Renal pelvis (tissue), 1 donor: ENCODE measurements at regions not wholly inside any gene's neighbourhood (a gene's known extent, or its start where the extent isn't known, plus 50 kb on each side); places are given as distances from the start of the nearest gene placed in this dataset.

Source experiments
- DNase-seq: peaks from one replicate; pipeline ENCODE4 v3.0.0-alpha.2; 2013

DNA sequence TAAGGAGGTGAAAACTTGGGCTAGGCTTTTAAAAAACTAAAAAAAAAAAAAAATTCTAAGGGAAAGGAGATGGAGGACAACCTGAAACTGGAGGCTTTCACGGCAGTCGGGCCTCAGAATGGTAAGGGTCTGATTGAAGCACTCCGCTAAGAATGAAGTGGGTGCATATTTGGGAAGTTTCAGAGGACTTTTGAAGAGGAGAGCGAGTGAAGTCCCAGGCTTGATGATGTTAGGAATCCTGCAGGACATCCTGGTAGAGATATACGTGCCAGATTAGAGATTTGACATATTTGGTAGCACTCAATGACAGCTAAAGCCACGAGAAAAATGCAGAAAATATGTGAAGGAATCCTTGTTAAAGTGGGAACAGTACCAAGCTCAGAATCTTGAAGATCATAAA is 186.2 kb downstream of the SNAPC1 start:
- no peak for DNase-seq

GRCh38 chr14:61950340-61950739 is 188.1 kb downstream of the SNAPC1 start:
- no peak for DNase-seq

DNA sequence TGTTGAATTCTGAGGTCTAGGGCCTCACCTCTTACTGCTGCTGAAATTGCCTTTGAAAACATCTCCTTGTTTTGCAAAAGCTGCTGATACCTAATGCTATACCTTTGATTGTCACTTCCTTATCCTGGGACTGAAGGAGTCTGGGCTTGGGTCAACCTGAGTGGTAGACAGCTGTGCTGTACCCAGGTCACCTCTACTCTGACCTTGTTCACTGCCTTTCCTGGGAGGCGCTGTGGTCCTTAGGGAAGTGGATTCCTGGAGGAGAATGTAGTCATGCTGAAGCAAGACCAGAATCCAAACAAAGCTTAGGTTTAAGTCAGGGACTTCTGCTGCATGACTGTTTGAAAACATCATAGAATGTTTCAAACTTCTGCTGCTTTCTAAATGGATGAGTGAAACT is 191.4 kb downstream of the SNAPC1 start:
- no peak for DNase-seq

DNA sequence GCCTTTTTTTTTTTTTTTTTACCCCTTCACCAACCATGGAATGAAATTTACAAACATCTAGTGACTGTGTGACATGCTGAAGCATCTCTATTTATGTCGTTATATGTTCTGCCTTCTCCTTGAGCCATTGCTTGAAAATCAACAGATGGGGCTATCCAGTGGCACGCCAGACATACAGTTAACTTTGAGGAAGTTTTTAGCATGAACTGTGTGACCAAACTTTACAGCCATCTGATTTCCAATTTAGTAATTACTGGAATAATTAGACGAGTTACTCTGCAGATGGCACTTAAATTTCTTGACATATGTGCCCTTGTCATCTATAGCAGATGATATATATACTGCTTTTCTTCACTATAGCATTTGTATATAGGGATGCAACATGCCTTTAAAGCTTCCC is 192.1 kb downstream of the SNAPC1 start:
- no peak for DNase-seq

DNA sequence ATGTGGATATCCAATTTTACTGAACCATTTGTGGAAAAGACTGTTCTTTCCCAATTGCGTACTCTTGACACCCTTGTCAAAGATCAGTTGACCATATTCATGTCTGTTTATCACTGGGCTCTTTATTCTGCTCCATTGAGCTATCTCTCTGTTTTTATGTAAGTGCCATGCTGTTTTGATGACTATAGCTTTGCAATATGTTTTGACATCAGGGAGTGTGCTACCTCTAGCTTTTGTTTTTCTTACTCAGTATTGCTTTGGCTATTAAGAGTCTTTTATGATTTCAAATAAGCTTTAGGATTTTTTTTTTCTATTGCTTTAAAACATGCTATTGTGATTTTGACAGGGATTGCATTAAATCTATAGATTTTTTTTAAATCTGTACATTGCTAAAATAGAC is 194.3 kb downstream of the SNAPC1 start:
- DNase-seq, result no peak

DNA sequence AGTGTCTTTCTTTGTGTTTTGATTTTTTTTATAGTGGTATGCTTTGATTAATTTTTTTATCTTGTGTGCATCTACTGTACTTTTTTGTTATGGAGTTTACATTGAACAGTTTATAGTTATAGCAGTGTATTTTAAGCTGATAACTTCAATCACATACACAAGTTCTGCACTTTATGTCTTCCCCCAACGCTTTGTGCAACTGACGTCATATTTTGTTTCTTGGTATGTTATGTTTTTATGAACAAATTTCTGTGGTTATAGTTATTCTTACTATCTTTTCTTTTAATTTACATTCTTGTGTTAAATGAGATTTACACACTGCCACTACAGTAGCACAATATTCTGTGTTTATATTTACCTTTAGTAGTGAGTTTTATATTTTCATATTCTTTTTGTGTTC is 197.1 kb downstream of the SNAPC1 start:
- no peak for DNase-seq

- DNase-seq, result no peak
Observed at GRCh38 chr14:61961369-61961768, 199.1 kb downstream of the SNAPC1 start.

DNA sequence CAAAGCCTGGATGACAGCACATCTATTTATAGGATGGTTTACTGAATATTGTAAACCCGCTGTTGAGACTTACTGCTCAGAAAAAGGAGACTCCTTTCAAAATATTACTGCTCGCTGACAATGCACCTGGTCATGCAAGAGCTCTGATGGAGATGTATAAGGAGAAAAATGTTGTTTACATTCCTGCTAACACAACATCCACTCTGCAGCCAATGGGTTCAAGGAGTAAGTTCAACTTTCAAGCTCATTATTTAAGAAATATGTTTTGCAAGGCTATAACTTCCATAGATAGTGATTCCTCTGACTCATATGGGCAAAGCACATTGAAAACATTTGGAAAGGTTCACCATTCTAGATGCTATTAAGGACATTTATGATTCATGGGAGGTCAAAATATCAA is 201.7 kb downstream of the SNAPC1 start:
- no peak for DNase-seq

DNA sequence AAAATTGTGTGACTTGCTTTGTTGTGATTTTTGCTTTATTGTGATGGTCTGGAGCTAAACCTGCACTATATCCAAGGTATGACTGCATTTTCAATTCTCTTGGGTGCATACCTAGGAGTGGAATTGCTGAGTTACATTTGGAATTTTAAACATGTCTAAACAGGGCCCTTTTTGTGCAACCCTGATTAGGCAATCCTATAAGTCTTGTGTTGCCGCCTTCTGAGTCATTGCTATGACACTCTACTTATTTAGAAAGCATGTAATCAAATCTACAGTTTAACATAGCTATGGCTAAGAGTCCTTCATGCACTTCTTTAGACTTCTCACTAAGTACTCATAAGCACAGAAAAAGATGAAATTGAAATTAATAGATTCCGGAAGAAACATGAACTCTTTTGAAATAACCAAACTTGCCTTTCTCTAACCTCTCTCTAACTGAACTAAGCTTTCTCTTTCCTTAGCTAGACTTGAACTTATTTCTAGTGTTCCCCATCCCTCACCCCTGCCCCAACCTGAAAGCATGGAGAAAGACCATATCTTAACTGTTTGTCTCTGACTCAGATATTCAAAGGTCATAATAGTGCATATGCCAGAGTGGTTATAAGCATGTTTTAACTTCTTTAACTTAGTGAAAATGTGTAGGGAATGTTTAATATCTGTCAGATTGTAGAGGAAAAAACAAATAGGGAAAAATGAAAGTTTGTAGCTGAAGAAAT is 203.0 kb downstream of the SNAPC1 start:
- DNase-seq, result no peak

DNA sequence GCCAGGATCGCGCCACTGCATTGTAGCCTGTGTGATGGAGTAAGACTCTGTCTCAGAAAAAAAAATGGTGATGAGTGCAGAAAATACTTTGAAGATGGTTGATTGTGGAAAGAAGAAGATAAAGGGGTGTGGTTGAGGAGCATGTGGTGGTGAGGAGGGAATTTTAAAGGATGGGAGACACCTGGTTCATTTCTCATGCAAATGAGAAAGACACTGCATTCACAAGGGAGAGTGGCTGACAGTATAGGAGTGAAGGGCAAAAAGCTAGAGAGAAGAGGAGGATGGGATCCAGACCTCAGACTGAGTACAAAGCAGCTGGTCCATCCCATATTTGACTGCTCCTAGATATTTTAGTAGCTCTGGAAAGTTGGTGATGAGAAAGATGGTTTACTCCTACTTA is 206.0 kb downstream of the SNAPC1 start:
- no peak for DNase-seq

- DNase-seq, result no peak
Observed at GRCh38 chr14:61972711-61973110, 210.5 kb downstream of the SNAPC1 start.

- no peak for DNase-seq
Observed at GRCh38 chr14:61973981-61974380, 211.8 kb downstream of the SNAPC1 start.

DNA sequence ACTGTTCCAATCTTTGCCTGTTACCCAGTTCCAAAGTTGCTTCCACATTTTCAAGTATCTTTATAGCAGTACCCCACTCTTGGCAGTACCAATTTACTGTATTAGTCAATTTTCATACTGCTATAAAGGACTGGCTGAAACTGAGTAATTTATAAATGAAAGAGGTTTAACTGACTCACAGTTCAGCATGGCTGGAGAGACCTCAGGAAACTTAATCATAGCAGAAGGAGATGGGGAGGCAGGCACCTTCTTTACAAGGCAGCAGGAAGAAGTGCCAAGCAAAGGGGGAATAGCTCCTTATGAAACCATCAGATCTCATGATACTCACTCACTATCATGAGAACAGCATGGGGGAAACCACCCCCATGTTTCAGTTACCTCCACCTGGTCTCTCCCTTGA is 215.0 kb downstream of the SNAPC1 start:
- DNase-seq, result no peak

GRCh38 chr14:61988240-61988639 is 226.0 kb downstream of the SNAPC1 start:
- DNase-seq, result no peak

GRCh38 chr14:61992139-61992538 is 229.9 kb downstream of the SNAPC1 start:
- no peak for DNase-seq

DNA sequence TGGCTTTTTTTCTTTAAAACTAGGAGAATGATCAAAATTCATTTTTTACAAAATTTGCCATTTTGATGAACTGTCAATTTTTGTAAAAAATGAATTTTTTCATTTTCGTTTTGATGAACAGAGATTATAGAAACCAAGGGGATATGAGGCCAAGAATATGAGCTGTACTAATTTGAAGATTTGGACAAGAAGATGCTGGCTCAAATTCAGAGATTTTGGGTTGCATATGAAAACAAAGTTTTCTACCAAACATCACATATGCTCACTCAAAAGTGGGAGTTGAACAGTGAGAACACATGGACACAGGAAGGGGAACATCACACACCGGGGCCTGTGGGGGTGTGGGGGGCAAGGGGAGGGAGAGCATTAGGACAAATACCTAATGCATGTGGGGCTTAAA is 230.7 kb downstream of the SNAPC1 start:
- no peak for DNase-seq

GRCh38 chr14:61994589-61994988 is 232.4 kb downstream of the SNAPC1 start:
- no peak for DNase-seq

GRCh38 chr14:61996753-61997152 is 234.5 kb downstream of the SNAPC1 start:
- DNase-seq, result no peak

DNA sequence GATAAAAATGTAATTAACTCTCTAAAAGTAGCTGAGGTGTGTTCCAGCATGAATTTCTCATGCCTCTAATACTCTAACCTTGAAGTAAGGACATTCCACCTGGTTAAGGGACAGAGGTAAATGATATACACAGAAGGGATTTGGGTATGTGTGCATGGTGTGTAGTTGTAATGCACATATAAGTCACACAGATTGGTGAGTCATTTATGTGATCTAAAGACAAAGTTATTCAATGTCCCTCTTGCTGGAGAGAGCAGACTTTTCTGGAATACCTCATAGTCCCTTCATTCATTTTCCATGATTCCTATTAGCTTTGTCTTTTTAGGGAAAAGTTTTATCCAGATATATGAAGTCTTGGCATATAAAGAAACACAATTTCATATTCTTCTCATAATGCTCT is 234.9 kb downstream of the SNAPC1 start:
- no peak for DNase-seq

GRCh38 chr14:62001963-62002362 is 239.7 kb downstream of the SNAPC1 start:
- no peak for DNase-seq

GRCh38 chr14:62002642-62003041 is 240.4 kb downstream of the SNAPC1 start:
- DNase-seq, result no peak

DNA sequence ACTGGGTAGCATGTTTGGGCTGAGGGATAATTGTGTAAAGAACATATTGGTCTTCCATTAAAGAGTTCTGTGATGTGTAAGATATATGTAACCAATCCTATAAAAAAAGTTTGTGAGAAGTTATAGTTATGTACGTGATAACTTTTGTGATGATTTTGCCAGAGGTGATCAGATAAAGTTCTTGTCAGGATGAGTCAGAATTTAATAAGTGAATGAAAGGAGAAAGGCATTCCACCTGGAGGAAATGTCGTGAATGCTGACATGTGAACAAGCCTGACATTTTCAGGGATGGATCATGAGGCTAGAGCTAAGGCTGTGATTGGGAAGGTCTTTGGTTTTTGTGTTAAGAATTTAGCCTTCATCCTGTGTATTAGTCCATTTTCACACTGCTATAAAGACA is 241.5 kb downstream of the SNAPC1 start:
- DNase-seq, result no peak

DNA sequence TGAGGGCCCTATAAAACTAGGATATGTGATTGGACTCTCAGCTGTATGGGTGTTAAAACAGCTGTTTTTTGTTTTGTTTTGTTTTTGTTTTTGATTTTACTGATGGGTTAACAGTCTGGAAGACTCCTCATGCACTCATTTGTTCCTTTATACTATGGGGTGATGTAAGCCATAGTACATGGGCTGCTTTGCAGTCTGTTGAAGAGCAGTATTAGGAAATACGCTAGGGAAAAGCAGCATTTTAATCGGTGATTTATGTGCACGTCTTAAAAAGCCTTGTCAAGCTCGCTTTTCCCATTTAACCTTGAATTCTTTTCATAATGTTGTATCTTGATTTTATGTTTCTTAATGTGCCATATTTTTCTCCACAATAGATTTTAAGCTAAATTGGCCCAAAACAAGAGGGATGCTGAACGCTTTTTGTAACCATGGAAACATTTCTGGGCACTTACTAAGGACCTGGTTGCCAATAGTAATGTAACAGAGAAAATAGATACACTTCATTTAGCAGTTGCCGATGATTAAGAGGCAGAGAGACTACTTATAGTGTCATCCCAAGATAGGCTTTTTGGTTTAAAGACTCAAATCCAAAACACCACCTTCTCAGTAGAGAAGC is 244.0 kb downstream of the SNAPC1 start:
- no peak for DNase-seq

DNA sequence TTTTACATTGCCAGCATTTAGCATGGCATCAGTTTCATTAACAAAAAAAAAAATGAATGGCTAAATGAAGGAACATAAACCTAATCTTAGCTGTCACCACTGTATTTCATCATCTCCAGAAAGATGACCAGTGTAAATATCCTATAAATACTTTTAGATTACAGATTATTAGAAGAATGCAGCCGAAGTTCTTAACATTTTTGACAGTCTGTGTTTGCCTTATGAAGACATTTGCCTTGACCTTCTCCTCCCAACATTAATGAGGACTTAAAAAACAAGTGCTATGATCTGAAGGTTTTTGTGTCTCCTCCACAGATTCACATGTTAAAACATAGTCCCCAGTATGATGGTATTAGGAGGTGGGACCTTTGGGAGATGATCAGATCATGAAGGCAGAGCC is 253.0 kb downstream of the SNAPC1 start:
- no peak for DNase-seq
